GM19372 (cell line): ENCODE measurements at regions not wholly inside any gene's neighbourhood (a gene's known extent, or its start where the extent isn't known, plus 50 kb on each side); places are given as distances from the start of the nearest gene placed in this dataset.
"Not testable (repeated sequence)": the region's sequence is repeated elsewhere in the genome, so short reads cannot be mapped to it uniquely, and the experiment has no call there.

ENCODE experiments used
- ATAC-seq: cut with Tn5 transposase; IDR thresholded peaks from one replicate; pipeline ENCODE4 v1.9.1; 2021; ENCODE audit warnings: mild to moderate bottlenecking, low read depth, moderate library complexity; ENCODE audit not compliant: unreplicated experiment

DNA sequence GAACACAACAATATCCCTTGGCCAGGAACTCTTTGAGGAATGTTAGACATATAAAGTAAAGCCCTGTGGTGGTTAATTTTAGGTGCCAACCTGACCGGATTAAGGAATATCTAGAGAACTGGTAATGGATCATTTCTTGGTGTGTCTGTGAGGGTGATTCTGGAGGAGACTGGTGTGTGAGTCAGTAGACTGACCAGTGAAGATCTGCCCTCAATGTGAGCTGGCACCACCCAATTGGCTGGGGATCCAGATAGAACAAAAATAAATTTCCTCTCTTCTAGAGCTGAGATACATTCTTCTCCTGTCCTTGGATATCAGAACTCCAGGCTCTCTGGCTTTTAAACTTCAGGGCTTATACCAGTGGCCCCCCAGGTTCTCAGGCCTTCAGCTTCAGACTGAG, 56.2 kb upstream of the TNPO1 start:
- no peak for ATAC-seq

DNA sequence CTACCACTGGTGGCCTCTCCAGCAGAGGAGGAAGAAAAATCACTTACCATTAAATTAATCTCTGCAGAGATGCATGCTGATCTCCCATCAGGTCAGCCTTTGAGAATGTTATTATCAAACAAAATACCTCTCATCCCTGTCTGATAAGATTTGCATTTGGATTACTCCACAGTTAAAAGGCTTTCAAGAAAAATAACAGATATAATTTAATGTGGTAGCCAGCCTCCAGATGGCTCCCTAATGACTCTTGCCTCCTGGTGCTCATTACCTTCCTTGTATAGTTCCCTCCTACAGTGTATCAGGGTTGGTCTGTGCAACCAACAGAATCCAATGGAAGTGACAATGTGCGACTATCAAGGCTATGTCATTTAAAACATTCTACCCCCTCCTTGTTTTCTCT, 63.6 kb upstream of the TNPO1 start:
- no peak for ATAC-seq

DNA sequence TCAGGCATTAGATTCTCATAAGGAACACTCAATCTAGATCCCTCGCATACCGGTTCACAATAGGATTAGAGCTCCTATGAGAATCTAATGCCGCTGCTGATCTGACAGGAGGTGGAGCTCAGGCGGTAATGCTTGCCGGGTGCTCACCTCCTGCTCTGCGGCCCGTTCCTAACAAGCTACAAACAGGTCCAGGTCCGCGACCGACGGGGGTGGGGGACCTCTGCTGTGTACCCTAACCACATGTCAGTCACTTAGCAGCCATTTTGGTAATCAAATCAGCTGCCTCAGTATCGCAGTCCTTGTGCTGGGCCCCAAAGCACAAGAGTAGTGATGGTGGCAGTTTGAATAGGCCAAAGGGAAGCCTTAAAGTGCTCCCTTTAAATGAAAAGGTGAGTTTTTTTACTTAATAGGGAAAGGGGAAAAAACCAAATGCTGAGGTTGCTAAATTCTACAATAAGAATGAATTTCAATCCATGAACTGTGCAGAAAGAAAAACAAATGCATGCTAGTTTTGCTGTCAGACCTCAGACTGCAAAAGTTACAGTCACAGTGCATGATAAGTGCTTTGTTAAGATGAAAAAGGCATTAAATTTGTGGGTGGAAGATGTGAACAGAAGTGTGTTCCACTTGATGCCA, 67.0 kb upstream of the TNPO1 start:
- ATAC-seq = no peak

DNA sequence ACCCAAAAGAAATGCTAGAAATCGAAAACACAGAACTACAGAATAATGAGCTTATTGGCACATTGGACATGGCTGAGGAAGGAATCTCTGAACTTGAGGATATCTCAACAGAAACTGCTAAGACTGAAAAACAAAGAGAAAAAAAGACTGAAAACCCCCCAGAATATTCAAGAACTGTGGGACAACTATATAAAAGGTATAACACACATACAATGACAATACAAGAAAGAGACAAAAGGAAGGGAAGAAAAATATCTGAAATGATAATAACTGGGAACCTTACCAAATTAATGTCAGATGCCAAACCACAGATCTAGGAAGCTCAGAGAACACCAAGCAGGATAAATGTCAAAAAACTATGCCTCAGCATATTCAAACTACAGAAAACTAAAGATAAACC, 68.6 kb upstream of the TNPO1 start:
- ATAC-seq = no peak

DNA sequence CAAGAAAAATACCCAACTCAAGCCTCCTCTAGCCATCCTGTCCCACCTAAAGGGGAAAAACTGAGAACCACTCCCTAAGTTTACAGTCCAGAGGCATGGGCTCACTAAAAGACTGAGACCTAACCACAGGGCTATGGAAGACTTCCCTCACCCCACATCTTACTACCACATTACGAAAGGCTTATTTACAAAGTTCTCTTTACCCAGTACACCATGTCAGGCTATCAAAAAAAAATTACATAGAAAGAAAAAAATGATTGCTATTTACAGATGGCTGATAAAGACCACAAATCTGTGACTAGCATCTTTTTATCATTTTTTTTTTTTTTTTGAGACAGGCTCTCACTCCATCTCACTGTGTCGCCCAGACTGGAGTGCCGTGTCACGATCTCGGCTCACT, 69.7 kb upstream of the TNPO1 start:
- ATAC-seq = no peak

DNA sequence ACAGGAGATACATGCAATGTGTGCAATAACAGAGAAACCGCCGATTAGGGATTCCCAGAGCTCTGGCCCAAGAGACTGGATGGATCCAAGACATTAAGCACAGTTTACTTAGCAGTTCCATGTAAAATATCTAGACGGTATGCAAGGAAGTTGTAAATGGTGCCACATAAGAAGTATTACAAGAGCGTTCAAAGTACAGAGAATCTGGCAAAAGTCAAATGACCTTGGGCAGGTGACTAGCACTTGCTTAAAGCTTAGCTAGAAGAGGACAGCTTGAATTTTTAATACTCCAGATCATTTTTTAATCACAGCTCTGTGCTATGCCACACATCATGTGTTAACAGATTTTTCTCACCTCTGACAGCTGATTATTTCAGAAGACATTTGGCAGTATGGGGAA, 72.3 kb upstream of the TNPO1 start:
- ATAC-seq = no peak

DNA sequence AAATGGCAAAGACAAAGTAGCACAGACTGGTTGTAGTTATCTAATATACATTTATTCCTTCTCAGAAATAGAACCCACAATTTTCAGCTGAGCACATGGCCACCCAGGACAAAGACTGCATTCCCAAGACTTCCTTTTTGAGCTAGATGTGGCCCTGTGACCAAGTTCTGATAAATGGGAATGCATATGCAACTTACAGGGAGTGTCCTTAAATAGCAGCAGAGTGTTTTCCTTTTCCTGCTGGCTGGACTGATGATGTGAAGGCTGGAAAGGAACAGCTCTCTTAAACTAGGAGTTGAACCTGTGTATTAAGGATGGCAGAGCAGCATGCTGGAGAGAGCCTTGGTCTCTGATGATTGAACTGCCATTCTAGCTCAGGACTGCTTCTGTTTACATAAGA, 74.7 kb upstream of the TNPO1 start:
- no peak for ATAC-seq

DNA sequence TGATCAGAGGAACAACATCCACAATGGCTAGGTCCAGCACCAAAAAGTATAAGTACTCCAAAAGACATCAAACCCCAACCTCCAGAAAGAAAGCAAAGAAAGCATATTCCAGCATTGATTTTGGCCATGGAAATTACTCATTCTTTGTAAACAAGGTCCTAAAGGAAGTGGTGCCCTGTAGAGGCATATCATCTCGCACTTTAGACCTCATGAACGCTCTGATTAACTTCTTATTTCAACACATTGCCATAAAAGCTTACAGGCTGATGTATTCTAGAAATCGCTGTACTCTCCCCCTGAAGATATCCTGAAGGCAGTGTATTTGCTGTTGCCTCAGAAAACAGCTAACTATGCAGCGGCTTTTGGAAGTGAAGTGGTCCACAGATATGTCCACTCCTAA, 82.7 kb upstream of the TNPO1 start:
- ATAC-seq = no peak

DNA sequence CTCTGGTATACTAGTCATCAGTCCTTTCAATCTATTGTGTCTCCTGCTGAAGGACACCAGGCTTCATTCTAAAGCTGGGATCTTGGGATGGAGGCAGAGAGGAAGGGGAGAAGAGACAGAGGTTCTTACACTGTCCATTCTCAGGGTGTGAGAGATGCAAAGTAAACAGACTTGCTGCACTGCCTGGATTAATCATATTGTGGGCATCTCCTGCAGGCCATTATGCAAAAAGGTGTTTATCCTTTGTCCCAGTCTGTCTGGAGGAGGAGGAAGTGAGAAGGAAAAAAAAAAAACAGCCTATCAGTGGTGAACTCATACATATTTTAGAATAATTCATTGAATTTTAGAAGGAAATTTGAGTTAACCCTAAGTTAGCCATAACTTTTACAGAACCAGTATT, 92.9 kb upstream of the TNPO1 start:
- ATAC-seq = no peak

DNA sequence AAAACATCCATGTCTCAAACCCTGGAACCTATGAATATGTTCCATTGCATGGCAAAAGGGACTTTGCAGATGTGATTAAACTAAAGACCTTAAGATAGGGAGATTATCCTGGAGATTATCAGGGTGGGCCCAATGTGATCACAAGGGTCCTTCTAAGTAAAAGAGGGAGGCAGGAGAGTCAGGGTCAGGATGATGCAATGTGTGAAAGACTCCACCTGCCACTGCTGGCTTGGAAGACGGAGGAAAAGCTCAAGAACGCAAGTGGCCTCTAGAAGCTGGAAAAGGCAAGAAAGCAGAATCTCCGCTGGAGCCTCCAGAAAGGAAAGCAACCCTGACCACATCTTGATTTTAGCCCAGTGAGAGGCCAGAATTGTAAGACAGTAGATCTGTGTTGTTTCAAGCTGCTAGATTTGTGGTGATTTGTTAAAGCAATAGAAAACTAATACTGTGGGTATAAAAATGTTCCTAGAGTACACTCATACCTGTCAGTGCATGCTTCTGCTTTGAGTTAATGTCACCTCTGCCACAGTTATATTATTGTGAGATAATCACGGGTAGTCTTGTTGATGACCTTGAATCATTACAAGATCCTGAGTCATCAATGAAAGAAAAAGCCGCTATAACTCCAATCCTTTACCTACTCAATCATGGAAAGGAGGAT, 93.5 kb upstream of the TNPO1 start:
- no peak for ATAC-seq

DNA sequence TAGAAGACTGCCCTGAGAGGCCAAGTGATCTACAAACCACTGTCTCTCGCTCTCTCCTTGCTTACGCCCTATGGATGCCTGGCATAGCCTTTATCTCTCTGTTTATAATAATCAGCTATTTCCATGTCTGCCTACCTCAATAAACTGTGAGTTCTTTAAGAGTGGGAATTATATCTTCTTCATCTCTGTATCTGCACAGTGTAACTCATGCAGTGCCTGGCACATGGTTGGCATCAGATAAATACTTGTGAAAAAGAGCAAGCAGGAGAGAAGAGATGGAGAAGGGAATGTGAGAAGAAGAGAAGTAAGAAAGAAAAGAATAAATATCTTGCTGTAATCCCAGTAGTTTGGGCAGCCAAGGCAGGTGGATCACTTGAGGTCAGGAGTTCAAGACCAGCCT, 94.6 kb upstream of the TNPO1 start:
- ATAC-seq = no peak

DNA sequence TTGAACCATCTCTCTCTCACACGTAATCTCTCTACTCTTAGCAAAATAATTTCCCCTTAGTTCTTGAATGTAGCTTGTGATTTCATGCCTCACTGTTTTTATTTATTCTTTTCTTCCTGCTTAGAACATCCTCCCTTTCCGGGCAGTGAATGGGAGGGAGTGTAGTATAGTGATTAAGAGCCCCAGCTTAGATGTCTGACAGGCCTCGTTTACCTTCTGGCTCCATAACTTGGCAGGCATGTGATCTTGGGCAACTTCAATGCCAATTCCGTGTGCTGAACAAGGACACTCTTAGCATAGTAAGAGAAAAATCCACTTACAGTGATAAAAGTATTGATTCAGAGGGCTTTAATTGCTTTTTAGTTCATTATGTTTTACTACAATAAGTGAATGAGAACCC, 96.3 kb upstream of the TNPO1 start:
- no peak for ATAC-seq

DNA sequence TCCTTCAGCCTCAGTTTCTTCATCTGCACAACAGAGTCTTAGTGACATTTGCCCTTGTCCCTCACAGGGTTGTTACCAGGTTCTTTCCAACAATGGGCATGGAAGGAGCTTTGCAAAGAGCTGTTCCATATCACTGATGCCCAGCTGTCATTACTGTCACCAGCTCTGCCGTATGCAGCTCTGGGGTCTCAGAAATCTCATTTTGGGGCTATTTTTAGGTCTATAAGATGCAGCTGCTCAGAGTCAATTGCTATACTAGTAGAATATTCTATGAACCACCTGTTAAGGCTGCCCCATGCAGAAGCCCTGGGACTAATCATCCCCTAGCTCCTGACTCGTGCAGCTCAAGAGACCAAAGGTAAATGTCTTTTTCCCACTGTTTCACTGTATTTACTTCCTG, 105.1 kb upstream of the TNPO1 start:
- no peak for ATAC-seq

DNA sequence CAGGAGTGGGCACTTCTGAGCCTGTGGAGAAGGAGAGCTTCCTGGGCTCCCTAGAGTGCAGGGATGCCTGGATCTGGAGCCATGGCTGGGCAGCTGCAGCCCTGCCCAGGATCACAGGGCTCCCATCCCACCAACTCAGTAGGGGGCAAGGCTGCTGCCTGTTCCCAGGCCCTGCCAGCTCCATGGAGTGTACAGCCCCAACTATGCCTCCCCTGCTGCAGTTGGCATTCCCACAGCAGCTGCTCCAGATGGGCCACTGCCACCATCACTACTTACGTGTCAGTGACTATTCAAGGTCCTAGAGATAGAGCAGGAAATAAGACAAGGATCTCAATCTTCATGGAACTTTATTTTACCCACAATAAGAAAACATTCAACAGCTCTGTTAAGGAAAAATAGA, 107.1 kb upstream of the TNPO1 start:
- no peak for ATAC-seq

DNA sequence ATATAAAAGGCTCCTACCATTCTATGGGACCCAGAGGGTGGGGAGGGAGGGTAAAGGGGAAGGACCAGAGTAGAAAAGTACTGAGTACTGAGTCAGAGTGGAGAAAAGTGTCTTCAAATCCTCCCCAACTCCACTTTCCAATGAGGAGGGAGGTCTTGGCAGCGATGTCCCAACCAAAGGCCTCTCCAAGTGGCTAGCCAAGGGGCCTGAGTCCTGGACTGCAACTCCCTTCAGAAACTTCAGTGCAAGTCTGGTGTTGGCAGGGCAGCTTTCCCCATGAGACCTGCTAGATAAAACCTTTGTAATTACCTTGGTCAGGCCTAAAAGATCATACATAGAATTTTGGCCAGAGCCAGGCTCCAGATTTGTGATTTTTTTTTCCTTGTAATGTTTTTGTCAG, 111.3 kb upstream of the TNPO1 start:
- ATAC-seq = no peak

DNA sequence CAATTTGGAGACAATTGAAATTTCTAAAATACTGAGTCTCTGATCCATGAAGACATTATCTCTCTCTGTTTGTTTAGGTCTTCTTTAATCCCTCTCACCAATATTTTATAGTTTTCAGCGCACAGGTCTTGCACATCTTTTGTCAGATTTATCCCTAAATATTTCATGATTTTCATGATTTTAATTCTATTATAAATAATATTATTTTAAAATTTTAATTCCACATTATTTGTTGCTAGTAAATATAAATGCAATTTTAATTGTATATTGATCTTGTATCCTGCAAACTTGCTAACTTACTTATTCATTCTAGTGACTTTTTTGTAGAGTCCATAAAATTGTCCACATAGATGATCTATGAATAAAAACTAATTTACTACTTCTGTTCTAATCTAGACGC, 112.6 kb upstream of the TNPO1 start:
- no peak for ATAC-seq

DNA sequence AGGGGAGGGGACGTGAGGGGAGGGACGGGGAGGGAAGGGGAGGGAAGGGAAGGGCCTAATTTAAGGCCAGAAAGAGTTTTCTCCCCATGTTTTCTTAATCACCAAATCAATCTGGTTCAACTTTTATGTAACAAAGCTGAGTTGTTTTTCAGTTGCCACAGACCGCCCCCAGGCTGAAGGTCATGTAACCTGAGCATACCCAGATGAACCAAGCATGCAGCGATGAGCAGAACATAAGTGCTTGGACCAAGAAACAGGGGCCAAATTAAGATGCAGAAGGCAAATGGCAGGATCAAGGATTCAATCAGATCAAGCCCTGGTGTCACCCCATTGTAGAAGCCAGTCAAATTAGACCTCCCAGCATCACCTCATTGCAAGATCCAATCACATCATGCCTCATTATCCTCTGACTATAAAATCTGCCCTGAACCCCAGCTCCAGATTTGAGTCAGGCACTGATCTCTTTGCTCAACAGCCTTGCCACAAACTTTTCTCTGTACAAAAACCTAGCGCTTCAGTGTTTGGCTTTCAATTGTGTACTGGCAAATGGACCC, 113.5 kb upstream of the TNPO1 start:
- ATAC-seq = no peak

DNA sequence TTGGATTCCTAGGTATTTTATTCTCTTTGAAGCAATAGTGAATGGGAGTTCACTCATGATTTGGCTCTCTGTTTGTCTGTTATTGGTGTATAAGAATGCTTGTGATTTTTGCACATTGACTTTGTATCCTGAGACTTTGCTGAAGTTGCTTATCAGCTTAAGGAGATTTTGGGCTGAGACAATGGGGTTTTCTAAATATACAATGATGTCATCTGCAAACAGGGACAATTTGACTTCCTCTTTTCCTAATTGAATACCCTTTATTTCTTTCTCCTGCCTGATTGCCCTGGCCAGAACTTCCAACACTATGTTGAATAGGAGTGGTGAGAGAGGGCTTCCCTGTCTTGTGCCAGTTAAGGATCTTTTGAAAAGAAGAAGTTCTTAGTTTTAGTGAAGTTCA, 114.4 kb upstream of the TNPO1 start:
- ATAC-seq = not testable (repeated sequence)

DNA sequence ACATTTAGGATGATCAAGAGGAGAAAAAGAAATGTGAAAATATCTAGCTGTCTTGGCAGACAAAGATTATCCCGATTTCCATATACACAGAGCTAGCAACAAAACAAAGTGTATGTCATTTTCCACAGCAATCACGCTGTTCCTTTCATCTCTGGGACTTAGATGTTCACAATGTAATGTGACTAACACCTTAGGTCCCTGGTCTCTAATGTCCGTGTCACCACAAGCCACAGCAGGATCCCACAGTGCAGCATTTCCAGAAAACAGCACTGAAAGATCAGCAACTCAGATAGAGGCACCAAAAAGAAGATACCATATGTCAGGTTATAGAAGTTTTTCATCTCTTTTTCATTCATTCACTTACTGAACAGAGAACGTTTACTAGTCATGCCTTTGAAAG, 118.0 kb upstream of the TNPO1 start:
- no peak for ATAC-seq

DNA sequence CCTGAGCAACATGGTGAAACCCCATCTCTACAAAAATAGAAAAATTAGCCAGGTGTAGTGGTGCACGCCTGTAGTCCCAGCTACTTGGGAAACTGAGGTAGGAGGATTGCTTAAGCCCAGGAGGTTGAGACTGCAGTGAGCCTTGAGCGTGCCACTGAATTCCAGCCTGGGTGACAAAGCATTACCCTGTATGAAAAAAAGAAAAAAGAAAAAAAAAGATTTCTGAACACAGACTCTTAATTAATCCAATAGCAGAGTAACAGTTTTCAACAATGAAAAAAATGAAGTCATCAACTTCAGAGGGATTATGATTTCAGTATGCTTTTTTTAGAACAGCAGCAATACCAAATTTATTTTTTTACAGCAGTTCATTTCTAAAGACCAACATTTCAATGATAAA, 118.8 kb upstream of the TNPO1 start:
- no peak for ATAC-seq

DNA sequence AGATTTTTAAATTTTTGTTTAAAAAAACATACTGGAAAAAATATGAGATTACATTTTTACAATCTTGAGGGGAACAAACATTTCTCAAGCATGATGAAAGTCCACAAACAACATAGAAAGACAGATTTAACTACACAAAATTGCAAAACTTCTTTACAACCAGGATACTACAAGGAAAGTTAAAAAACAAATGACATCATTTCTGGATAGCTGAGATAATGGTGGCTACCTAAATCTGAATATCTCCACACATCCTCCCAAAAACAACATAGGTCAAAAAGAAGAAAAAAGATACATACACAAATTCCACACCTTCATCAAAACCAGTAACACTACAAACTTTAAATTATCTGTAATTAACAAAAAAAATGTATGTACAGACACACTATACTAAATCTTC, 120.8 kb upstream of the TNPO1 start:
- no peak for ATAC-seq

DNA sequence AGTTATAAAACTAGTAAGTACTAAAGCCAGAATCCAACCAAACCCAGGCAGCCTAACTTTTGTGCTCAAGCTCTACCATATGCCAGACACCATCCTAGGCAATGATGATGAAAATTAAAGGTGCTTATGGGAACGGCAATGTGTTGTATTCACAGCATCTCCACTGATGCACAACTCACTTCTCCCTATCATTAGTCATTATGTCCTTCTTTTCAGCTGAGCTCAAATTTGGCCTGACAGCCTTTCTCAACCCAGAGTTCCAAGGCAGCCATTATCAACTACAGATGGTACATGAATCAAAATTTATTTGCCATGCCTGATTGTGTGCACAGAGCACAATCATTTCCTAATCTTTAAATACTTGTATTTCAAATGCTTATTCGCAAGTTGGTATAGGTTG, 121.6 kb upstream of the TNPO1 start:
- no peak for ATAC-seq
